ENCODE measurements at regions not wholly inside any gene's neighbourhood (a gene's known extent, or its start where the extent isn't known, plus 50 kb on each side); places are given as distances from the start of the nearest gene placed in this dataset.

GRCh38 chr5:109947667-109948066 is 257.9 kb downstream of the MAN2A1 start:
- TF ChIP-seq CTCF (IDR thresholded peaks at IDR 0.05): no peak
- no peak for TF ChIP-seq POLR2A (IDR thresholded peaks at IDR 0.05)
